Adrenal gland (tissue), 5 donors: ENCODE measurements at regions not wholly inside any gene's neighbourhood (a gene's known extent, or its start where the extent isn't known, plus 50 kb on each side); places are given as distances from the start of the nearest gene placed in this dataset.

Experiments
- POLR2A ChIP-seq, 2 donors: fragments of 450-650 bp; IDR thresholded peaks; one replicate each; pipeline ENCODE4 v1.6.1; 2017; ENCODE audit warnings: antibody characterized with exemption in 2 of 2, mild to moderate bottlenecking in 2 of 2, moderate library complexity in 1 of 2
- TF ChIP-seq, protein P1 (sequence below), 6 experiments: fragments of 450-650 bp in 4 of 6; fragments of 200-600 bp in 2 of 6; sonication (generic) in 1 of 6; IDR thresholded peaks; 1 replicate in 5 of 6; 2 replicates in 1 of 6; pipeline versions ENCODE4 v1.5.1 to v1.8.0; 2016 to 2021; ENCODE audit warnings: antibody characterized with exemption in 6 of 6, mild to moderate bottlenecking in 2 of 6, moderate library complexity in 1 of 6
- donor health status: DM: no; HTN: no; CAD: no.

DNA sequence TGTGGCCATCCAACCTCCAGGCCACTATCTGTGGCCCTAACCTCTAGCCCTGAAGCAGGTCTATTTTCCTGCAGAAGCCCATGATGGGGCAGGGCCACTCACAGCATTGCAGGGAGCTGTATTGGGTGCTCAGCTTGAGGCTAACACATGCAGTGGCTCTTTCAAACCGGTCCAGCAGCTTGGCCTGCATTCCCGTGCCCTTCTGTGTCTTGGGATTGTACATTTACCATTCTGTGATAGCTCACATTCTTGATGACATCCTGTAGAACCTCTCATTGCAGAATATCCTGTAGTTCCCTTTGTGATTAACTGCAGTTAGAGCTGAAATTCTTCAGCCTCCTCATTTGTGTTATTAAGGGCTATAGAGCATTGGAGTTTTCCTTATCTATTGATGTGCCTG is 60.8 kb upstream of the ANKRD34C start:
- TF ChIP-seq, protein P1, sequence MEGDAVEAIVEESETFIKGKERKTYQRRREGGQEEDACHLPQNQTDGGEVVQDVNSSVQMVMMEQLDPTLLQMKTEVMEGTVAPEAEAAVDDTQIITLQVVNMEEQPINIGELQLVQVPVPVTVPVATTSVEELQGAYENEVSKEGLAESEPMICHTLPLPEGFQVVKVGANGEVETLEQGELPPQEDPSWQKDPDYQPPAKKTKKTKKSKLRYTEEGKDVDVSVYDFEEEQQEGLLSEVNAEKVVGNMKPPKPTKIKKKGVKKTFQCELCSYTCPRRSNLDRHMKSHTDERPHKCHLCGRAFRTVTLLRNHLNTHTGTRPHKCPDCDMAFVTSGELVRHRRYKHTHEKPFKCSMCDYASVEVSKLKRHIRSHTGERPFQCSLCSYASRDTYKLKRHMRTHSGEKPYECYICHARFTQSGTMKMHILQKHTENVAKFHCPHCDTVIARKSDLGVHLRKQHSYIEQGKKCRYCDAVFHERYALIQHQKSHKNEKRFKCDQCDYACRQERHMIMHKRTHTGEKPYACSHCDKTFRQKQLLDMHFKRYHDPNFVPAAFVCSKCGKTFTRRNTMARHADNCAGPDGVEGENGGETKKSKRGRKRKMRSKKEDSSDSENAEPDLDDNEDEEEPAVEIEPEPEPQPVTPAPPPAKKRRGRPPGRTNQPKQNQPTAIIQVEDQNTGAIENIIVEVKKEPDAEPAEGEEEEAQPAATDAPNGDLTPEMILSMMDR (IDR thresholded peaks at IDR 0.05), result no peak
- no peak for TF ChIP-seq POLR2A (IDR thresholded peaks at IDR 0.05)
